ENCODE measurements at regions not wholly inside any gene's neighbourhood (a gene's known extent, or its start where the extent isn't known, plus 50 kb on each side); places are given as distances from the start of the nearest gene placed in this dataset.

DNA sequence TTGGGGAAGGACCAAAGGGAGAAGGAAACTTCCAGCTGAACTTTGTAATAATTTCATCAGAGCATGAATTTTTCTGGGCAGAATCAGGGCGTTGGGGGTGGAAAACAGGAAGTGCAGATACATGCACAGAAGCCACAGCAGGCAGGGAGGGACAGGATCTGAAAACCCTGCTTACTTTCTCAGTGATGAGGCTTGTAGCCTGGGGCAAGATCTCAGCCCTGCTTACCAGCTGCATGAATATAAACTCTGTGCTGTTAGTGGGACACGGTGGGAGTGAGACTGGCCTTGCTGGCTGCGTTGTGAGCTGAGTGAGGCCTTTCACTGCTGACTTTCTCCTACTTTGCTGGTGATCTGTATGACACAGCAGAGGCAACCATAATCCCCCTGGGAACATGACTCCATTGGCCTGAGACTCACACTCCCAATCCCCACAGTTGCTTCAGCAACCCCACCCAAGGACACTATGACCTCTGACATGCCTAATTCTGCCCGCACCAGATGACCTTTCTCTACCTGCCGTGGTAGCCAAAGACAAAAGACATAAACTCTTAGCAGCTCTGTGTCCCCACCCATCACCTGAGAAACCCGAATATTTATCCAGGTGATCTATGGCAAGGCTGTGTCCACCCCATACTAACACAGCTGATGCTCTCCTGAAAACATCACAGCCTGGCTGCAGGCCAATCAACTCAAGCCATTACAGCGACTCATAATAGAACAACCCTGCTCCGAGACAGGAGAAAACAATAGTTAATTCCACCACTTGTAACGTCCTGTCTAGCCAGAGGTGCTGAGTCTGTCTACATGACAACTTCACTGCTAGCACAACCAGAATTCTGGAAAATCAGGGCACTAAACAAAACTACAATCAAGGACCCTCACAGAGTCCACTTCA lies 190.7 kb upstream of the CHRM2 start:
- no peak overlapping the region for H3K9ac ChIP-seq (ENCODE audit: low read depth in 1 of 2, low read length in 2 of 2)
- H3K27me3 ChIP-seq (ENCODE audit: control insufficient read depth in 4 of 4, insufficient read depth in 4 of 4, low read length in 3 of 4) = no peaks in the 10 kb centered on the region
- peaks cover 0 to 5% (median 1%) of the 10 kb centered on the region in 4 donors for H3K9me3 ChIP-seq (ENCODE audit: control insufficient read depth in 4 of 4, low read length in 3 of 4)
- DNase-seq (ENCODE audit: low spot score) = no peak
- no peak overlapping the region for H3K27ac ChIP-seq (ENCODE audit: low read depth in 1 of 2, low read length in 2 of 2)
- no peaks in the 10 kb centered on the region for H3K36me3 ChIP-seq (ENCODE audit: control insufficient read depth in 4 of 4, insufficient read depth in 3 of 4, low read depth in 1 of 4, low read length in 3 of 4)
- 68% methylated on average over 9 of the region's 9 CpGs for WGBS
- no peak overlapping the region for H3K4me3 ChIP-seq (ENCODE audit: low read depth in 1 of 3, low read length in 3 of 3)
- H3K4me1 ChIP-seq (ENCODE audit: control insufficient read depth in 4 of 4, insufficient read depth in 4 of 4, low read length in 3 of 4) = no peaks in the 10 kb centered on the region
- TF ChIP-seq HNF4G (IDR thresholded peaks at IDR 0.05) (no peak), RAD21 (IDR thresholded peaks at IDR 0.05) (no peak), JUND (IDR thresholded peaks at IDR 0.05) (no peak), NR2F2 (IDR thresholded peaks at IDR 0.05) (no peak), HNF4A (conservative IDR thresholded peaks at IDR 0.05) (no peak), CTCF (IDR thresholded peaks at IDR 0.05; ENCODE audit: low read depth, low read length, missing input control) (no peak), SP1 (IDR thresholded peaks at IDR 0.05) (no peak)

DNA sequence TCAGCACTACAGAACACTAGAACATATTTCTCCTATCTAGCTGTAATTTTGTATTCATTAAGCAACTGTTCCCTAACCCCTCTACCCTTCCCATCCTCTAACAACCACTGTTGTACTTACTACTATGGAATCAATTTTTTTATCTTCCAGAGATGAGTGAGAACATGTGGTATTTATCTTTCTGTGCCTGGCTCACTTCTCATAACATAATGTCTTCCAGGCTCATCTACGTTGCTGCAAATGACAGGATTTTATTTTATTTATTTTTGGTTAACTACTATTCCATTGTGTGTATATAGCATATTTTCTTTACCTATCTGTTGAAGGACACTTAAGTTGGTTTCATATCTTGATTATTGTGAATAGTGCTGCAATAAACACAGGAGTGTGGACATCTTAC lies 200.9 kb upstream of the CHRM2 start:
- TF ChIP-seq NR2F2 (IDR thresholded peaks at IDR 0.05) (no peak), HNF4G (IDR thresholded peaks at IDR 0.05) (no peak), REST (IDR thresholded peaks at IDR 0.05) (no peak), JUND (IDR thresholded peaks at IDR 0.05) (no peak), MAX (IDR thresholded peaks at IDR 0.05) (no peak), CTCF (IDR thresholded peaks at IDR 0.05; ENCODE audit: low read depth, low read length, missing input control) (no peak), YY1 (IDR thresholded peaks at IDR 0.05) (no peak), HNF4A (conservative IDR thresholded peaks at IDR 0.05) (no peak), RXRA (IDR thresholded peaks at IDR 0.05) (no peak), TAF1 (conservative IDR thresholded peaks at IDR 0.05) (no peak), ATF3 (IDR thresholded peaks at IDR 0.05) (no peak), RAD21 (IDR thresholded peaks at IDR 0.05) (no peak)
- TF ChIP-seq, protein P1, sequence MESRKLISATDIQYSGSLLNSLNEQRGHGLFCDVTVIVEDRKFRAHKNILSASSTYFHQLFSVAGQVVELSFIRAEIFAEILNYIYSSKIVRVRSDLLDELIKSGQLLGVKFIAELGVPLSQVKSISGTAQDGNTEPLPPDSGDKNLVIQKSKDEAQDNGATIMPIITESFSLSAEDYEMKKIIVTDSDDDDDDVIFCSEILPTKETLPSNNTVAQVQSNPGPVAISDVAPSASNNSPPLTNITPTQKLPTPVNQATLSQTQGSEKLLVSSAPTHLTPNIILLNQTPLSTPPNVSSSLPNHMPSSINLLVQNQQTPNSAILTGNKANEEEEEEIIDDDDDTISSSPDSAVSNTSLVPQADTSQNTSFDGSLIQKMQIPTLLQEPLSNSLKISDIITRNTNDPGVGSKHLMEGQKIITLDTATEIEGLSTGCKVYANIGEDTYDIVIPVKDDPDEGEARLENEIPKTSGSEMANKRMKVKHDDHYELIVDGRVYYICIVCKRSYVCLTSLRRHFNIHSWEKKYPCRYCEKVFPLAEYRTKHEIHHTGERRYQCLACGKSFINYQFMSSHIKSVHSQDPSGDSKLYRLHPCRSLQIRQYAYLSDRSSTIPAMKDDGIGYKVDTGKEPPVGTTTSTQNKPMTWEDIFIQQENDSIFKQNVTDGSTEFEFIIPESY (IDR thresholded peaks at IDR 0.05) = no peak
- 47% methylated on average over 1 of the region's 1 CpG for WGBS
- Histone ChIP-seq H3K4me1 (ENCODE audit: control insufficient read depth in 4 of 4, insufficient read depth in 4 of 4, low read length in 3 of 4) (no peaks in the 10 kb centered on the region), H3K27ac (ENCODE audit: low read depth in 1 of 2, low read length in 2 of 2) (no peak overlapping the region), H3K9ac (ENCODE audit: low read depth in 1 of 2, low read length in 2 of 2) (no peak overlapping the region), H3K27me3 (ENCODE audit: control insufficient read depth in 4 of 4, insufficient read depth in 4 of 4, low read length in 3 of 4) (no peaks in the 10 kb centered on the region), H3K36me3 (ENCODE audit: control insufficient read depth in 4 of 4, insufficient read depth in 3 of 4, low read depth in 1 of 4, low read length in 3 of 4) (no peaks in the 10 kb centered on the region), H3K4me3 (ENCODE audit: low read depth in 1 of 3, low read length in 3 of 3) (no peak overlapping the region), H3K9me3 (ENCODE audit: control insufficient read depth in 4 of 4, low read length in 3 of 4) (peaks cover 0 to 9% (median 2%) of the 10 kb centered on the region in 4 donors)
- no peak for DNase-seq (ENCODE audit: low spot score)

All from liver (tissue), 8 donors.